GM12873 (cell line): ENCODE measurements at regions not wholly inside any gene's neighbourhood (a gene's known extent, or its start where the extent isn't known, plus 50 kb on each side); places are given as distances from the start of the nearest gene placed in this dataset.

Source experiments
- TF ChIP-seq, protein P1 (sequence below): IDR thresholded peaks from 2 replicates; pipeline ENCODE4 v1.5.1; 2012; ENCODE audit warnings: low read depth, mild to moderate bottlenecking, moderate library complexity, low read length, control low read depth; ENCODE audit not compliant: insufficient read depth; ENCODE audit errors: missing control alignments

DNA sequence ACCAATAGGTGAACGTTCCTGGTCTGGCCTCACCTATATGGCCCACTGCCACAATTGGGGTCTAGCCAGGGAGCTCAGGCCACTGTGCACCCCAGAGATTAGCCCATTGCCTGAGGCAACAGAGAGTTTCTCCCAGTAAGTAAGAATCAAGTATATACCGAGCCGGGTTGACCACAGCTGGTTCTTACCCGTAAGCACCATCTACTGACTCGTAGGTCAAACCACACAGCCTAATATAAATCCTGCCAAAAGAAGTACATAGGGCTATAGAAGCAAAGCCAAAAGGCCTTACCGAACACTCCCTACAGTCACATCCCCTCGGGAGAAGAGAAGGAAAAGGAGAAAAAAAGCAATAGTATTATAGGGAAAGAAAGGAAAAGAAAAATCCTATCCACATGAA is 463.6 kb upstream of the GJE1 start:
- TF ChIP-seq, protein P1, sequence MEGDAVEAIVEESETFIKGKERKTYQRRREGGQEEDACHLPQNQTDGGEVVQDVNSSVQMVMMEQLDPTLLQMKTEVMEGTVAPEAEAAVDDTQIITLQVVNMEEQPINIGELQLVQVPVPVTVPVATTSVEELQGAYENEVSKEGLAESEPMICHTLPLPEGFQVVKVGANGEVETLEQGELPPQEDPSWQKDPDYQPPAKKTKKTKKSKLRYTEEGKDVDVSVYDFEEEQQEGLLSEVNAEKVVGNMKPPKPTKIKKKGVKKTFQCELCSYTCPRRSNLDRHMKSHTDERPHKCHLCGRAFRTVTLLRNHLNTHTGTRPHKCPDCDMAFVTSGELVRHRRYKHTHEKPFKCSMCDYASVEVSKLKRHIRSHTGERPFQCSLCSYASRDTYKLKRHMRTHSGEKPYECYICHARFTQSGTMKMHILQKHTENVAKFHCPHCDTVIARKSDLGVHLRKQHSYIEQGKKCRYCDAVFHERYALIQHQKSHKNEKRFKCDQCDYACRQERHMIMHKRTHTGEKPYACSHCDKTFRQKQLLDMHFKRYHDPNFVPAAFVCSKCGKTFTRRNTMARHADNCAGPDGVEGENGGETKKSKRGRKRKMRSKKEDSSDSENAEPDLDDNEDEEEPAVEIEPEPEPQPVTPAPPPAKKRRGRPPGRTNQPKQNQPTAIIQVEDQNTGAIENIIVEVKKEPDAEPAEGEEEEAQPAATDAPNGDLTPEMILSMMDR, result no peak

DNA sequence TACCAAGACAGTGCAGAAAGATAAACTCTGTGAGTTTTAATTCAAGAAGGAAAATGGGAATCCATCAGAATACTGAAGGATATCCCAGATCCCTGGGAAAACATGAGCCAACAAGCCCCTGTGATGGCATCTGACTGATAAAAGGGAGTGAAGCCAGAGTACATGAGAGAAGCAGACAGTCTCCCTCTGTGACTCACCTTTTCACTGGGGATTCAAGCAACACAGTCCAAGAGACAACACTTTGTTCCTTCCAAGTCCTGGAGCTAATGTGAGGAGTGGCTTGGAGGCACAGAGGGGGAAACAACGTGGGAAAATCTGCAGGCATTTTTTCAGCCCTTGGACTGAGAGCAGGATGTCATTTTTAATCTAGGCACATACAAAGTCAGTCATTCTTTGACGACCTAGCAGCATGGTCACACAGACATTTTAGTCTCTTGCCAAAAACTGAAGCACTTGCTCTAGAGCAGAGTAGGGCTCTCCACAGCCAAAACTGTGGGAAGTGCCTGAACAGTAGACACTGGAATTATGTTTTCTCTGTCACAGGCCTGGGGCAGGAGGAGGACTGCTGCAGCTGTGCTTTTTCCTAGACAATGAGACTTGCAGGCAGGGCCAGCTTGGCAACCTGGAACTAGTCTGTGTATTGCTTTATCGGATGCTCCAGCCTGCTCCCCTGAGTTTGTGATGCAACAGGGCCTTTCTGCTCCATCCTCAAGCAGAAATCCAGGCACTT is 465.0 kb upstream of the GJE1 start:
- TF ChIP-seq, protein P1, result no peak

DNA sequence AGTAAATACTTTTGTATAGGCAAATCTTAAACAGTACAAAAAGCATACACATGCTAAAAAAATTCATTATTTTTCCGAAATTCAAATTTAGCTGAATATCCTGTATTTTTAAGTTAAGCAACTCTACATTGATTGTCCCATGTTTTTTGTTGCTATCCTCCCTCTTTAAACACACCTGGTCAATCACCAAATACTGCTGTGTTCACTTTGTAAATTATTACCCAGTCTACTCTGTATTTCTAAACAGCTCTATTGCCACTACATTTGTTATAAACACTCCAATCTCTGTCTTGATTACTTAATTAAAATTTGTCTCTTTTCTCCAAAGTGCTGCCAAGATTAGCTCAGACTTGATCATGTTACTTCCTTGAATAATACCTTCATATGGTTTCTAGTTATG is 466.5 kb upstream of the GJE1 start:
- TF ChIP-seq, protein P1, result no peak

DNA sequence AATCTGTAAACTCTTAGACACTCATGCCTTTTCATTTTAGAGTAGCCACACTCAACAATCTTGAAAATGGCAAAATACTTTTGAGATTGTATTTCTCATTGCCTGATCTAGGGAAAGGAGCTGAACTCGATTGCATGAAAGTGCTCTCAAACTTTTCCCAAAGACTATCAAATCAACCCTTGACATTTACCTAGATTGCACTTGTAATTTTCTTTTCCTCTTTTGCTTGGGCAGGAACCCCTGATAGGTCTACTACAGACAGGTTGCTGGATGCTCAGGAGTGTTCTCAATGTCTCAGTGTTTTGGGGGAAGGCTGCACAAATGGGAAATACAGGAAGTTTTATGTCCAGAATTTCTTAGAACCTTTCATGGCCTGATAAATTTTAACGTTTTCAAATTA is 468.0 kb upstream of the GJE1 start:
- TF ChIP-seq, protein P1, result no peak

DNA sequence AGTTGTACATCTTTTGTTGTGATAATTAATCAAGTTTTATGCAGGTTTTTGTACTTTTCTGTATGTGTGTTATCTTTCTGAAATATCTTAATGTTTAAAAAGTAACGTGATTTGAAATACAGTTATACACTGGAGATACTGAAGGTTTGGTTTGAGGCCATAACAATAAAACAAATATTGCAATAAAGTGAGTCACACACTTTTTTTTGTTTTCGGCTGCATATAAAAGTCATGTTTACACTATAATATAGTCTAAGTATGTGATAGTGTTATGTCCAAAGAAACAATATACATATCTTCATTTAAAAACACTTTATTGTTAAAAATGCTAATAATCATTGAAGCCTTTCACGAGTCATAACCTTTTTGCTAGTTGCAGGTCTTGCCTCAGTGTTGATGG is 473.1 kb upstream of the GJE1 start:
- TF ChIP-seq, protein P1, result no peak

DNA sequence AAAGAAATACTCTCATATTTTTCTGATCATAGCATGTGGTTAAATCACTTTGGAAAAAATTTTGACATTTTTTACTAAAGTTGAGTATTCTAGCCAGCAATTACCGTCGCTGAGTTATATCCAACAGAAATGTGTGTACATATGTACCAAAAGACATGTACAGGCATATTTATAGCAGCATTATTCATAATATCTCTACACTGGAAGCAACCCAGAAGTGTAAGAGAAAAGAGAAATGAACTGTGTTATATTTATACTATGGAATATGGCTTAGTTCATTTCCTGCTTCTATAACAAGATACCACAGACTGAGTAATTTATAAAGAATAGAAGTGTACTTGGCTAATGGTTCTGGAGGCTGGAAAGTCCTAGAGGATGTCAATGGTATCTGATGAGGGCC is 474.0 kb upstream of the GJE1 start:
- TF ChIP-seq, protein P1, result no peak

DNA sequence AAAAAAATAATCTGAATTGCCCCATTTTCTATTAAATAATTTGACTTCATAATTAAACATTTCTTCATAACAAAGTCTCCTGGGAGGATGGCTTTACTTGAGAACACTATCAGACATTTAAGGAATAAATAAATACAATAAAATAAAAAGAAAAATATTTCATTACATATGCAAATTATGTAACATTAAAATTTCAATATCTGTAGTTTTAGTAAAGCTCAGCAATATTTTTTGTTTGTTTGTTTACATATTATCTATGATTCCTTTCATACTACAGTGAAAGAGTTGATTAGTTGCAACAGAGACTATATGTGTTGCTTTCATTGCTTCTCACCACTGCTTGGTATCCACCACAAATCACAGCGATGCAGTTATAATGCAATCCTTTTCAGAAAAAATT is 474.9 kb upstream of the GJE1 start:
- TF ChIP-seq, protein P1, result no peak

DNA sequence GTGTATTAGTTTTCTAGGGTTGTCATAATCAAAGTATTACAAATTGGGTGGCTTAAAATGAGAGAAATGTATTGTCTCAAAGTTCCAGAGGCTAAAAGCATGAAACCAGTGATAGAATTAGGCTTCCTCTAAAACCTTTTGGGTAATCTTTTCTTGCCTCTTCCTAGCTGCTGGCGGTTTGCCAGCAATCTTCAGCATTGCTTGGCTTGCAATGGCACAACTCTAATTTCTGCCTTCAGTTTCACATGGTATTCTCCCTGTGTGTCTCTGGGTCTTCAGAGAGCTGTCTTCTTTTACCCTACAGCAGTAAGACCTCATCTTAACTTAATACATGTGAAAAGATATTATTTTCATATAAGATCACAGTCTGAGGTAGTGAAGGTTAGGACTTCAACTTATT is 479.1 kb upstream of the GJE1 start:
- TF ChIP-seq, protein P1, result no peak
